GM19351 (cell line): ENCODE measurements at regions not wholly inside any gene's neighbourhood (a gene's known extent, or its start where the extent isn't known, plus 50 kb on each side); places are given as distances from the start of the nearest gene placed in this dataset.
"Not testable (repeated sequence)": the region's sequence is repeated elsewhere in the genome, so short reads cannot be mapped to it uniquely, and the experiment has no call there.

ENCODE experiments used
- ATAC-seq: cut with Tn5 transposase; IDR thresholded peaks from one replicate; pipeline ENCODE4 v1.9.1; 2021; ENCODE audit warnings: mild to moderate bottlenecking, moderate library complexity; ENCODE audit not compliant: unreplicated experiment

DNA sequence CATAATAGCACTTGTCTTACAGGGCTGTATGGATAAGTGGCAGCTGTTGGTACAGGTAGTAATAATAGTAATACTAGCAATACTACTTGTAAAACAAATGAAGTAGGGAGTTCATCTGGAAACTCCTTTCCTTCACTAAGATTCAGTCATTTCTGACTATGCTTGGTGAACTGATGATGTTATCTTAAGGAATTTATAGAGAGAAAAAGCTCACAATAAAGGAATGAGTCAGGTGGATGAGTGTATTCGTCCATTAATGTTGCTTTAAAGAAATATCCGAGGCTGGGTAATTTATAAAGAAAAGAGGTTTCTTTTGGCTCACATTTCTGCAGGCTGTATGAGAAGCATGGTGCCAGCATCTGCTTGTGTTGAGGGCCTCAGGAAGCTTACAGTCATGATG lies 477.3 kb downstream of the KLF12 start:
- ATAC-seq: no peak

DNA sequence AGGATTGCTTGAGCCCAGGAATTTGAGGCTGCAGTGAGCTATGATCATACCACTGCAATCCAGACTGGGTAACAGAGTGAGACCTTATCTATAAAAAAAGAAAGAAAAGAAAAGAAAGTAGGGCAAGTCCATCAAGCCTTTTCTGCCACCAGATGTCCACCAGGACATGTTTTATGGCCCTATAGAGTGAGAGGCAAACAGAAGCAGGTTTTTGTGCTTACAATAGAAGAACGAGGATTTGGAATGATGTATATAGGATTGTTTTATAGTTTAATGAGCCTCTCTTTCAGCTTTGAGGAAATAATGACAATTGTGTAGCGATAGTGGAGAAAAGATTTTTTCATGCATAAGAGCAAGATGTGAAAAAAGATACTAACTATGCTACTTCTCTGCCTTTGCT lies 480.5 kb downstream of the KLF12 start:
- no peak for ATAC-seq

DNA sequence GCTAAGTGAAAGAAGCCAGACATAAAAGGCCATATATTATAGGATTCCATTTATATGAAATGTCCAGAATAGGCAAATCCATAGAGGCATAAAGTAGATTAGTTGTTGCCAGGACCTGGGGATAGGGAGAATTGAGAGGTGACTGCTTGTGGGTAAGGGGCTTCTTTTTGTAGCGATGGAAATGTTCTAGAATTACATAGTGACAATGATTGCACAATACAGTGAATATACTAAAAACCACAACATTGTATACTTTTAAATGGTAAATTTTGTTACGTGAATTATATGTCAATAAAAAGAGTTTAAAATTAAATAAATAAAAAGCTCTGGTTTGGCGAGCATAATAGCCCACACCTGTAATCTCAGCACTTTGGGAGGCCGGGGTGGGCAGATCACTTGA lies 486.8 kb downstream of the KLF12 start:
- no peak for ATAC-seq

DNA sequence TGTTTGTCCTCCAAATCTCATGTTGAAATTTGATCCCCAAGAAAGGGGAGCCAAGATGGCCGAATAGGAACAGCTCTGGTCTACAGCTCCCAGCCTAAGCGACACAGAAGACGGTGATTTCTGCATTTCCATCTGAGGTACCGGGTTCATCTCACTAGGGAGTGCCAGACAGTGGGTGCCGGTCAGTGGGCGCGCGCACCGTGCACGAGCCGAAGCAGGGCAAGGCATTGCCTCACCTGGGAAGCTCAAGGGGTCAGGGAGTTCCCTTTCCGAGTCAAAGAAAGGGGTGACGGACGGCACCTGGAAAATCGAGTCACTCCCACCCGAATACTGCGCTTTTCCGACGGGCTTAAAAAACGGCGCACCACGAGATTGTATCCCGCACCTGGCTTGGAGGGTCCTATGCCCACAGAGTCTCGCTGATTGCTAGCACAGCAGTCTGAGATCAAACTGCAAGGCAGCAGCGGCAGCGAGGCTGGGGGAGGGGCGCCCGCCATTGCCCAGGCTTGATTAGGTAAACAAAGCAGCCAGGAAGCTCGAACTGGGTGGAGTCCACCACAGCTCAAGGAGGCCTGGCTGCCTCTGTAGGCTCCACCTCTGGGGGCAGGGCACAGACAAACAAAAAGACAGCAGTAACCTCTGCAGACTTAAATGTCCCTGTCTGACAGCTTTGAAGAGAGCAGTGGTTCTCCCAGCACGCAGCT lies 493.6 kb downstream of the KLF12 start:
- not testable (repeated sequence) for ATAC-seq

DNA sequence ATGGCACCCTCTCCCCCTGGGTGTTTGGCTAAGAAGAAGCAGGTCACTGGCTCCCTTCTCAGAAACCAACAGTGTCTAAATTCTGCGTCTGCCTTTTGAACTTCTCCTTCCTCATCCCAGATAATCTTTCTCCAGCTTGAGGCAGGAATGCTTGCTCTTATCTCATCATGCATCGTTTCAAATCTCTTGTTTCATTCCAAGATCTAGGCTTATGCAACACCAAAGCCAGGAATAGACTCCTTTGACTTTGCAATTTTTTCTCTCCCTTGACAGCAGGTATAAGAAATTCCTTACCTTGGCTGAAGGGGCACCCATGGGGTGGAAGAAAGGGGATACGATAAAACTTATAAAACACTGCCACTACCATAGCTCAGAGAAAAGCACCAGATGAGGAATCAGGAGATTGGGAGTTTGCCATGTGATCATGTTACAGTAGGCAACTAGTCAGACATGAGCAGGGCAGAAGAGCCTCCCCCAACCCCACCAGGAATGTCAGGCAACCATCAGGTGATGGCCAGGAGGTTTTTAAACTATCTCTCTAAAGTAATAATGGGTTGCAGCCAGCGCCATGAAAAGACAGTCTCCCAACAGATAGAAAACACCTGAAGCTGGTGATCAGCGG lies 498.9 kb downstream of the KLF12 start:
- no peak for ATAC-seq

DNA sequence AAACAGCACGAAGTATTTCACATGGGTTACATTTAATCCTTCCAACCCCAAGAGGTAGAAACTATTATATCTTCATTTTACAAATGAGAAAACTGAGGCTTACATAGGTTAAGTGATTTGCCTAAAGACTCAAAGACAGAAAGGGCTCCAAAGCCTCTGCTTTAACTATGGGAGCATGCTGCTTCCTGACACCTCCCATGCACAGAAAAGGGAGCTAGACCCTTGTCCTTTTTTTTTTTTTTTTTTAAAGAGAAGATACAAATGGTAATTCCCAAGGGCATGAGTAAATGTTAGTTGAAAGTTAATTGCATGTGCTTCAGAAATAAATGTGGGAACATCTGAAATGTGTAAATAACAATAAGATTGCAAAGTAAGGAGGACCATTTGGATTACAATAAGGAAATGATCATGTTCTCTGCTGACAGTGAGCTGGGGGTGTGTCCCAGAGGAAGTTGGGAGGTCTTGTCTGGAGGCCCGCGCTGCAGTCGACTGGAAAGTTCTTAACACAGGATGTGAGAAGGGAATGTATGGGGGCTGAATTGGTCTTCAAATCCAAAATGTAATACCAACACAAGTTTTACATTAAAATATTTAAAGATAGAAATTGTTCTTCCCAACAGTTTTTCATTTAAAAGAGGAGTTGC lies 500.3 kb downstream of the KLF12 start:
- ATAC-seq: no peak

DNA sequence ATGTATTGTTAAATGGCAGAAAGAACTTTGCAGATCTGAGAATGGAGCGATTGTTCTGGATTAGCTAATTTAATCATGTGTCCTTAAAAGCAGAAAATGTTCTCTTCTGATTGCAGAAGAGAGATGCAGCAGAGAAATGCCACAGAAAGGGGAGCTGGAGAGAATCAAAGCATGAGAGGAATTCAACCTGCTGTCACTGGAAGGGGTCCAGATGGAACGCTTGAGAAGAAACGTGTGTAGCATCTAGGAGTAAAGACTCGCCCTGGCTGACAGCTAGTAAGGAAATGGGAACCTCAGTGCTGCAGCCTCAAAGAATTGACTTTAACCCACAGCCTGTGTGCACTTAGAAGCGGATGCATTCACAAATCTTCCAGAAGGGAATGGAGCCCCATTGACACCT lies 502.8 kb downstream of the KLF12 start:
- ATAC-seq: no peak

DNA sequence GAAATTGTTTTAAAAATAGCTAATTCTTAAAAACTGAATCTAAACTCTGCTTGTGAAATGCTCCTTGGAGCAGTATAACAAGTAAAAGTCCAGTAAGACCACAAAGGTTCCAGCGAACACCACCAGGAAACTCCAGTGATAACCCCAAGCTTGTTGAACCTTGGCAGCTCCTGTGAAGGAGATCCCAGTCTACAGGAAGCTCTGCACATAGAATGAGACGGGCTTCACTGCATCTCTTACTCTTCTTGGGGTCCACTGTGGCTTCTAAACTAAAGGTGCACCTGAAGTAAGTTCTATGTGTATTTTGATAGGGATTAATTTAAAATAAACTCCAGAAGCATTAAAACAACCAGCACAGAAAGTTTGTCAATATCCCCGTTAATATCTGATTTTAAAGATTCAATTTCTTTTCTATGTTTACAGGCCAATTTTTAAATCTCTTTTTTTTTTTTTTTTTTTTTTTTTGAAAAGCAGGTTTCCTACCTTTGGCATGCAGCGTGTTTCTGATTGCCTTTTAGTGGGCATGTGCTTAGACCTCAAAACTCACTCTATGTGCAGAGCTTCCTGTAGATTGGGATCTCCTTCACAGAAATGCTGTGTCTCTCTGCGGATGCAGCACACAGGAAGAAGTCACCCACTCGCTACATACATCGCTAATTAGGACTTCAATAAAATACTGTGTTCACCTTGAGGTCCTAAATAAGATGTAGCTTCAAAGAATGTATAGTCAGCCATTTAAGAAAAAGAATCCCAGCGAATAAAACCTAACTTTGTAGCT lies 508.5 kb downstream of the KLF12 start:
- no peak for ATAC-seq

DNA sequence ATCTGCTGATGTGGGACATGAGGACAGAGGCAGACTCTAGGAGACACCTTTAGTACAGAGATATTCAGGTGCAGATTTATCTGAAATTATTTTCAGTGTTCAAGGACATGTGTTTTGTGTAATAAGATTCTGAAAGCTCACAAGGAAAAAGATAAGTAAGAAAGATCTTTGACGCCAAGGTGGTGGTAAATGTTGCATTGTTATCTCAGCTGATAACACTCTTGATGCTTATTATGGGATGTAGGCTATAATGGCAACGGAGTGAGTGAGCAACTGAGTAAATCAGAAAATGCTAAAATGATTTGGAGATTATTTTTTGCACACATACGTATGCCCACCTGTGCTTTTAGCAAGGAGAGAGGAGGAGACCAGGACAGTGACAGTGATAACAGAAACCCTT lies 510.9 kb downstream of the KLF12 start:
- ATAC-seq: no peak

DNA sequence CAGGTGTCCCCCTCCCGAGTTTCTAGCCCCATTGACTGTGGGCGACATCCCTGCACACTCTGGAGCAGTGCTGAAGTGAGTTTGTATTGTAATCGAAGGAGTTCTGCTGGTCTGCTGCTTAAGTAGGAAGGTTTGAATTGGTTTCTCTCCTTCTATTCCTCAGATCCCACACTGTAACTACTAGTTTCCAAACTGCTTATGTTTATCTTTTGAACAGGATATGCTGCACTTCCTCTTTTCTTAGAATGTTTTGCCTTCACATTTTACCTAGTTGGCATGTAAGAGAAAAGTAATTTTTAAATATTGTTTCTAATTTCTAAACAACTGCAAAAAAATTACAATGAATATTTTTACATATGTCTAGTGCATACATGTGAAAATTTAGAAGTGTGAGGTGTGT lies 511.8 kb downstream of the KLF12 start:
- no peak for ATAC-seq

DNA sequence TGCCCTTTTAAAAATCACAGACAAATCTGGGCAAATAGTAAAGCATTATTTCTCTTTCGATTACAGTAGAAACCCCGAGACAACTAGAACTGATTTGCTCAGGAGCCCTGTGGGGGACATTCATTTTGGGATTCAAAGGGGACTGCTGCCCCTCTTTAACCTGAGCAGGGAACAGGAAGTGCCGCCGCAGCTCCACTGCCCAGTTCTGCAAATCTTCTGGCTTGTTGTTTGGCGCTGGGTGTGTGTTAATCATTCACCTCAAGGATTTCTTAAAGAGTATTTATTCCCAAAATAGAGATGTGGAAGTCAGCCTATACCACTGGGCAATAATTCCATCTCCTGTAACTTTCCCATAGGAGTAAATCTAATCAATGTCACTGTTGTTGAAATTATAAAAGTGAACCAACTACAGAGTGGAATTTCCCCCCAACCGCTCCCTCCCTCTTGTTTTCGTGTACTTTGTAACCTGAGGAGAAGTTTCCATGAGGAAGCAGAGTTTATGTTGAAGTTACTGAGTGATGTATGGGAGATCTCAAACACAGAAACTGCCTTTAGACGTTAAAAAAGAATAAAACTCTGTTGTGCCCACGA lies 515.8 kb downstream of the KLF12 start:
- ATAC-seq: no peak

DNA sequence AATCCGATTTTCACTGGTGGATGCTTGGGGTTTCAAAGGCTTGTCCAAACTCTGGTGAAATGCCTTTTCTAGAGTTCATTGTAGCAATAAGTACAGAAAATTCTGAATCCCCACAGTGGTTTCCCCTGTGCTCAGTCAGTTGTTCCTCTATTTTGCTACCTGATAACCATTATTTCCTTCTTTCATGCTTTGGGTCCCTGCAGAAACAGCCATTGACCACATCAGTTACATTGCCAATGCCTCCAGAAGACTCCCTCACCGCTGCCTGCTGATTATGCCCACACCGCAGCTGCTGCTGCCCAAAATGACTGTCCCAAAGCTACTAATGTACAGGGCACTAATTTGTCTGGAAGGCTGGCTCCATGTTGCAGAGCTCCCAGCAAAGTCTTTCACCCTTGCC lies 517.3 kb downstream of the KLF12 start:
- ATAC-seq: no peak

DNA sequence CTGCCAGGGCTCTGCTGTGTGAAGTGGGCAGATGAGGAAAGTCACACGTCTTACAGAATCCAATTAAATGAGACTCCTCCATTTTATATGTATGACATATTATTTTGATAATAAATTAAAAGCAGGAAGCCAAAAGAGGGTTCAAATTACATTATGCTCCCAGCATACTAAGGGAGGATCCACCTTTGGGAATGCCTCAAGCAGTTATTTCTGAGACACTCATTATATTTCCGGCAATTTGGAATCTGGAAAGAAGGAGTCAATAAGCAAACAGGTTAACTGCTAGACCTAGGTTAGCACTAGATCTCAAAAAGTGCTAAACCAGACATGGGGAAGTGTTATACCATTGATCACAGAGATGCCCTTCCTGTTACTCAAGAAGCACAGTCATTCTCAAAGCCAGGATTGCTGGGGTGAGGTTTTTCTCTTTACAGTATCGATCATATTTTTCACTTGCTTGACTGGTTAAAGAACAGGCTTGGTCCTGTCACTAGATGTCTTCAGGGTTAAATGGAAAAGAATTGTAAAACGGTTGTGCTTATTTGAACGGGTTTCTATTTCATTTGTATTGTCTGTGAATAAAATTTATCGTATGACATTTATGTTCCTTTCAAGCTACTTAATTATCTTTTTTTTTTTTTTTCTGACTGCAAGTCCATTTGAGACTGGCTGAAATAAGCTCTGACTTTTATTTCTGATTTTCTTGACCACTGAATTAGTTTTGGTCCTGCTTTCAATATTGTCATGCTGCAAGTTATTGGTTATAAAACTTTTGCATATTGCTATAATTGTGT lies 523.2 kb downstream of the KLF12 start:
- no peak for ATAC-seq

DNA sequence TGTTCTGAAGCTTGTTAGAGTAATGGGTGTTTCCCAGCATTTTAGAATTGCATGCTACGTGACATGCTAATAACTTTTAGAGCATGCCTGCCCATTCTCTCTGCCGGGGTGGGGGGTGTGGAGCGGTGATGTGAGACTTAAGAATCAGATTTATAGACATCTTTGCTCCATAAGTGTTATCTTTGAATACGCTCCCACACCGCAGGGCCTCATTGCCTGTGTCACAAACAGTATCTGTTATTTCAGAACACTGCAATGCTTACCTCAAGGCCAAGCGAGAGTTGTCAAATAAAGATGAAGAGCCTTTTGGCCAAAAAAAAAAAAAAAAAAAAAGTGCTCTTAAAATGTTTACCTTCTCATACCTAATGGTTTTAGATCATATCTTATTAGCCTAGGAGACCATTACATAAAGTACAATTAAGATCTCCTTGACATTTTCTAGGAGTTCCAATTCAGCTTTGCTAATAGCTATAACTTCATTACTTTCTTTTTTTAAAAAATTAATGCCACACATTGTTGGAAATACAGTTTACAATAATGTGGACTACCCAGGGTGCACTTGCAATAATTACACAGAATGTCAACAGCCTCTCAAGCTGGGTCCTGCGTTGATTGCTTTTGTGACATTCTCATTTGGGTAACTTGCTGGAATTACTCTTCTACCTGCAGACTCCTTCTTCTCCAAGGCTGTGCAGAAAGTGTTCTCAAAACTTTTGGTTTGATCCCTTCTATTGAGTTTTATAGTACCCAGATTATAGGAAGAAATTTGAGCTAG lies 525.3 kb downstream of the KLF12 start:
- no peak for ATAC-seq

DNA sequence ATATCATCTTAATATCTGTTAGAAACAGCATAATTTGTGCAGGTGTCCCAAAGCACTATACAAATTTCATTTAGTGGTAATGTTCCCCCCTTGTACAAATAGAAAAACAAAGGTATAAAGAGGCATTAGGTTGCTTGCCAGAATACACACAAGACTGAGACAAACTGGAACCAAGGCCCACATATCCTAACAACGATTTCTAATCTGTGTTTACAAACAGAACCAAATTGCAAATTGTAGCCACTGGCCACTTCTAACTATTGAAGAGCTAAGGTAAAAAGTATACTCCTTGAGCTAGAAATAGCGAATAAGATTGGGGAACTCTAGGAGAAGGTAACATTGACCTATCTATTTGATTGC lies 526.1 kb downstream of the KLF12 start:
- ATAC-seq: no peak

DNA sequence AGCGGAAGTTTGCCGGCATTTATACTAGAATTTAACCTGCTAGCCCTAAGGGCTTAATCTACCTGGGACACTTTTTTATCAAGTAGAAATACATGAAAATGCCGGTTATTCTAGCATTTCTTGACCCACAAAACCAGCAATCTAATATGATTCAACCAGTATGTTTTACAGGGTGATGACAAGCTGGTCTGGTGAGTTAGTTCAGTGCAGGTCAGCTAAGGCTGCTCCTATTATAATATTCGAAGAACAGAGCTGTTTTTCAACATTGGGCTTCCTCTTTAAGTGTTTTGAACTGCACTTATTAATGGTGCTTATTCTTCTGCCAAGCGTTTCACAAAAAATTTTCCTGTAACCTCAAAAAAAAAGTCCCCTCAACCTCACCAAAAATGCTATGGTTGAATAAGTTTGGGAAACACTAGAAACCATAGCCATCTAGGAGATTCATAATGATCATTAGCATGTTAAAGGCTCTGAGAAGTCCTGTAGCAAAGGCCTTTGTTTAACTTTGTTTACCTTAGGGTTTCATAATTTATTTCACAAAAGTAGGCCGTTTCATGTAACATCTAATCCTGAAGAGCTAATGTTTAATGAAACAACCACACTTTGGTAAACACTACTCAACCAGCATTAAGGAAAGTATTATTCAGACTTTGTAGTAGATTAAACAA lies 526.6 kb downstream of the KLF12 start:
- no peak for ATAC-seq

DNA sequence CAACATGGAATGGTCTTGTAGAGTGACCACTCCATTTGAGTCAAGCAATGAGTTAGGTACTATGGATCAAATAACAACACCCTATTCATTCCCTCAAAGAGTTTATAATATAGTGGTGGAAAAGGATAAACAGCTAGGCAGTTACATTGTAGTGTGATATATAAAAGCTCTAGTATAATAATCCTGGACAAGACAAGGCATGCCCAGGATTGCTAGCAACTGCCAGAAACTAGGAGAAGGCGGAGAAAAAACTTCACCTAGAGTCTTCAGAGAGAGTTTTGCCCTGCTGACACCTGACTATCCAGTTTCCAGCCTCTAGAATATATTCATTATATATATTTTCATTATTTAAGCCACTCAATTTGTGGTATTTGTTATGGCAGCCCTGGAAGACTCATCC lies 530.6 kb downstream of the KLF12 start:
- no peak for ATAC-seq

DNA sequence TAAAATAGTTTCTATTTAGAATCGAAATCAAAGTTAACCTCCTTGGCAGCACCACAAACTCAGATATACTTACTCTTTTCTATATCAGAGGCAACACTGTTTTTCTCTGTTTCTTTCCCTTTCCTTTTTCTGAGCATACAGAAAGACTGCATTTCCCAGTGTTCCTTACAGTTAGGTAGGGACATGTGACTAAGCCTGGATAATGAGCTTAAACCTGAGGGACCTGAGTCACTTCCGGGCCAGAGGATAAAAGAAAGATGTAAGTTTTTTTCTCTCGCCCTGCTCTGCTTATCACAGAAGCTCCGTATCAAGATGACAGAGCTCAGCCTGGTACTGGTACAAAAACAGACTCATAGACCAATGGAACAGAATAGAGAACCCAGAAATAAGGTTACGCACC lies 531.9 kb downstream of the KLF12 start:
- ATAC-seq: no peak

DNA sequence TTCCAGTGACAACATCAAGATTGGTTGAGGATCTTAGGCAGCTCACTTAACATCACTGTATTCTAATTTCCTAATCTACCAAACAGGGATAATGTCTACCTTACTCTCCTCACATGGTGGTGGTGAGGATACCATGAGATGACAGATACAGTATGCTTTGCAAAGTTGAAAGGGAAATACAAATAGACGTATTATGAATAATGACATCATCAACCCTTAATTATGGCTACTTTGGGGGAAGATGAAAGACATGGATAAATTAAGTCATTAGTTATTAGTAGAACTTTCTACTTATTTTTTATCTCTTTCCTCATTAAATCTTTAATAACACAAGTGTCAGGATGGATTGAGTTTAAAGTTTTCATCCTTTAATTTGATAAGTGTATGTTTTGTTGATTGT lies 532.5 kb downstream of the KLF12 start:
- no peak for ATAC-seq
